ENCODE measurements at regions not wholly inside any gene's neighbourhood (a gene's known extent, or its start where the extent isn't known, plus 50 kb on each side); places are given as distances from the start of the nearest gene placed in this dataset.

- TF ChIP-seq CTCF (IDR thresholded peaks at IDR 0.05) (no peak), POLR2AphosphoS5 (IDR thresholded peaks at IDR 0.05) (no peak), POLR2A (IDR thresholded peaks at IDR 0.05) (no peak), EP300 (IDR thresholded peaks at IDR 0.05) (no peak)
These were observed 400.3 kb upstream of the ADARB2 start for GRCh38 chr10:2137549-2138174.

All from sigmoid colon (tissue), 4 donors.